ENCODE measurements at regions not wholly inside any gene's neighbourhood (a gene's known extent, or its start where the extent isn't known, plus 50 kb on each side); places are given as distances from the start of the nearest gene placed in this dataset.

DNA sequence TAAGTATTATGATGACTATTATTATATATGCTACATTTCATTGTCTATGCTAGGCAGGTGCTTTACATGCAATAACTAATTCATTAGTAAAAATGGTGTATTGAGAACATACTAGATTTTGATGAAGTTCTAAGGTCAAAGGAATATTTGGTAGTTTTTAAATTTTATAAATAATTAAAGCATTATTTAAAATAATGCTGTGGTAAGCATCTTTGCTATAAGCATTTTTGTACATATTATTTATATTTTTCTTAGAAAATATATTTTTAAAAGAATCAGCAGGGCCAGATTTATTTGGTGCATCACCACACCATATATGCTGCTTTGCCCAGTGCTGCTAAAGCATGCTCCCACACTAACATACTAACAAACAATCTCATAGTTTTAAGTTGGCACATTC is 517.9 kb downstream of the C6orf118 start:
- Histone ChIP-seq H3K4me1 (no peaks in the 10 kb centered on the region), H3K36me3 (no peaks in the 10 kb centered on the region), H3K27ac (no peak overlapping the region), H3K4me3 (no peak overlapping the region), H3K27me3 (no peaks in the 10 kb centered on the region), H3K9me3 (no peaks in the 10 kb centered on the region)
- DNase-seq: no peak
- TF ChIP-seq POLR2A (IDR thresholded peaks at IDR 0.05) (no peak), EP300 (IDR thresholded peaks at IDR 0.05; ENCODE audit: low read depth) (no peak), POLR2AphosphoS5 (IDR thresholded peaks at IDR 0.05) (no peak), CTCF (IDR thresholded peaks at IDR 0.05) (no peak)
- in situ Hi-C loops (cut with MboI; ENCODE audit: low pct_ligation_motif_present in 1 of 4, low pct_unique_long_range_greater_than_20kb in 1 of 4, low sequenced_read_pairs in 3 of 4) (no loop called here), intact Hi-C loops (cut with DNase I; ENCODE audit: low total_unique reads) (no loop called here)

DNA sequence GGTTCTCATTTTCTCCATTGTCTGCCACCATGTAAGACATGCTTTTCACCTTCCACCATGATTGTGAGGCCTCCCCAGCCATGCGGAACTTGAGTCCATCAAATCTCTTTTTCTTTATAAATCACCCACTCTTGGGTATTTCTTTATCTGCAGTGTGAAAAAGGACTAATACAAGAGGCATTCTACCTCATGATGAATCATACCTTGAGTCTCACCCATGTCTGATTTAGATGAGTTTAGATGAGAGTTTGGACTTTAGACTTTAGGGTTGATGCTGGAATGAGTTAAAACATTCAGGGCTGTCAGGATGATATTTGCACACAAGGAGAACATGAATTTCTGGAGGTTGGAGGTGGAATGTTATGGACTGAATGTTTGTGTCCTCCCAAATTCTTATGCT is 545.6 kb downstream of the C6orf118 start:
- in situ Hi-C loops (cut with MboI; ENCODE audit: low pct_ligation_motif_present in 1 of 4, low pct_unique_long_range_greater_than_20kb in 1 of 4, low sequenced_read_pairs in 3 of 4): no loop called here
- intact Hi-C loops (cut with DNase I; ENCODE audit: low total_unique reads): no loop called here
- peaks cover 5 to 6% of the 10 kb centered on the region in 2 donors for H3K9me3 ChIP-seq
- no peak overlapping the region for H3K27ac ChIP-seq
- TF ChIP-seq POLR2A (IDR thresholded peaks at IDR 0.05) (no peak), EP300 (IDR thresholded peaks at IDR 0.05; ENCODE audit: low read depth) (no peak), POLR2AphosphoS5 (IDR thresholded peaks at IDR 0.05) (no peak), CTCF (IDR thresholded peaks at IDR 0.05) (no peak)
- H3K4me3 ChIP-seq: no peak overlapping the region
- no peaks in the 10 kb centered on the region for H3K27me3 ChIP-seq
- DNase-seq: no peak
- 91 to 100% methylated on average over 1 of the region's 1 CpG for WGBS, 2 donors (ENCODE audit: low coverage in 1 of 2)
- no peaks in the 10 kb centered on the region for H3K4me1 ChIP-seq
- H3K36me3 ChIP-seq: no peaks in the 10 kb centered on the region

DNA sequence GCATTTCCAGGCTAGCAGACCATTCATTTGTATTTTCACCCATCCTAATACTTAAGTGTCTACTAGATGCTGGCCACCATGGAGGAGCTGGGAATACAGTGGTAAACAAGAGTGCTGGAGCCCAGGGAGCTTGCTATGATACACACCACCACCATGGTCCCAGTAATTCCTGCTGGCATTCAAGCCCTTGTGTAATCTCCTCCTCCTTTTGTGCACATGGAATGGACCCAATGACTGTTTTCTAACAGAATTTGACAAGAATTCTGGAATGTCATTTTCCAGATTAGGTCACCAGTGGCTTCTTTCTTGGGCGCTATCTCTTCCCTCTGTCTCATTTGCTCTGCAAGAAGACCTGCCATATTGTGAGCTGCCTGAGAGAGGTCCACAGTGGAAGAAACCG is 552.0 kb downstream of the C6orf118 start:
- peaks cover 5 to 6% of the 10 kb centered on the region in 2 donors for H3K9me3 ChIP-seq
- no peaks in the 10 kb centered on the region for H3K36me3 ChIP-seq
- in situ Hi-C loops (cut with MboI; ENCODE audit: low pct_ligation_motif_present in 1 of 4, low pct_unique_long_range_greater_than_20kb in 1 of 4, low sequenced_read_pairs in 3 of 4): no loop called here
- WGBS, 2 donors (ENCODE audit: low coverage in 1 of 2): 79% methylated on average over 2 of the region's 2 CpGs; no CpG with 5 or more reads in 1 of the 2 donors
- no peaks in the 10 kb centered on the region for H3K27me3 ChIP-seq
- DNase-seq: no peak
- no peaks in the 10 kb centered on the region for H3K4me1 ChIP-seq
- intact Hi-C loops (cut with DNase I; ENCODE audit: low total_unique reads): no loop called here
- TF ChIP-seq POLR2A (IDR thresholded peaks at IDR 0.05) (no peak), CTCF (IDR thresholded peaks at IDR 0.05) (no peak), EP300 (IDR thresholded peaks at IDR 0.05; ENCODE audit: low read depth) (no peak), POLR2AphosphoS5 (IDR thresholded peaks at IDR 0.05) (no peak)
- no peak overlapping the region for H3K4me3 ChIP-seq
- H3K27ac ChIP-seq: no peak overlapping the region

DNA sequence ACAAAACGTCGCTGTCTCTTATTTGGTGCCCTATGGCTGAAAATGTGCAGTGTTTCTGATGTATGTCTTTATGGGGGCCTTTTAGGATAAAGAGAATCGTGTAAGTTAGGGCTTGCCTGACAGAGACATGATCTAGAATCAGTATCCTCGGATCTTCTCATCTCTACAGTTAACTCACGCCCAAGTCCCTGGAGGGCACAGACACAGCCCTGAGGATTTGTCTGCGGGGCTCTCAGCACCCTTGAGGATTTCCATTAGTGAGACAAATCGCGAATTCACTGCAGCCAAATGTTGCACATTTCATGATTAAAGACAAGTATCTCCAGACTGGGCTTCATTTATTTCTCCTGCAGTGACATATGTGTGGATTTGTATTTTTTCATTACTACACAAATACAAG is 552.7 kb downstream of the C6orf118 start:
- Histone ChIP-seq H3K4me1 (no peaks in the 10 kb centered on the region), H3K27me3 (no peaks in the 10 kb centered on the region), H3K36me3 (no peaks in the 10 kb centered on the region), H3K4me3 (no peak overlapping the region), H3K27ac (no peak overlapping the region), H3K9me3 (peaks cover 5 to 6% of the 10 kb centered on the region in 2 donors)
- no peak for DNase-seq
- intact Hi-C loops (cut with DNase I; ENCODE audit: low total_unique reads) (no loop called here), in situ Hi-C loops (cut with MboI; ENCODE audit: low pct_ligation_motif_present in 1 of 4, low pct_unique_long_range_greater_than_20kb in 1 of 4, low sequenced_read_pairs in 3 of 4) (no loop called here)
- TF ChIP-seq POLR2AphosphoS5 (IDR thresholded peaks at IDR 0.05) (no peak), EP300 (IDR thresholded peaks at IDR 0.05; ENCODE audit: low read depth) (no peak), POLR2A (IDR thresholded peaks at IDR 0.05) (no peak), CTCF (IDR thresholded peaks at IDR 0.05) (no peak)
- WGBS, 2 donors (ENCODE audit: low coverage in 1 of 2): 67 to 79% methylated on average over 6 to 8 of the region's 8 CpGs
